ENCODE measurements at regions not wholly inside any gene's neighbourhood (a gene's known extent, or its start where the extent isn't known, plus 50 kb on each side); places are given as distances from the start of the nearest gene placed in this dataset.

GRCh38 chr10:88209837-88210561 is 346.6 kb downstream of the PTEN start:
- TF ChIP-seq, protein P1, sequence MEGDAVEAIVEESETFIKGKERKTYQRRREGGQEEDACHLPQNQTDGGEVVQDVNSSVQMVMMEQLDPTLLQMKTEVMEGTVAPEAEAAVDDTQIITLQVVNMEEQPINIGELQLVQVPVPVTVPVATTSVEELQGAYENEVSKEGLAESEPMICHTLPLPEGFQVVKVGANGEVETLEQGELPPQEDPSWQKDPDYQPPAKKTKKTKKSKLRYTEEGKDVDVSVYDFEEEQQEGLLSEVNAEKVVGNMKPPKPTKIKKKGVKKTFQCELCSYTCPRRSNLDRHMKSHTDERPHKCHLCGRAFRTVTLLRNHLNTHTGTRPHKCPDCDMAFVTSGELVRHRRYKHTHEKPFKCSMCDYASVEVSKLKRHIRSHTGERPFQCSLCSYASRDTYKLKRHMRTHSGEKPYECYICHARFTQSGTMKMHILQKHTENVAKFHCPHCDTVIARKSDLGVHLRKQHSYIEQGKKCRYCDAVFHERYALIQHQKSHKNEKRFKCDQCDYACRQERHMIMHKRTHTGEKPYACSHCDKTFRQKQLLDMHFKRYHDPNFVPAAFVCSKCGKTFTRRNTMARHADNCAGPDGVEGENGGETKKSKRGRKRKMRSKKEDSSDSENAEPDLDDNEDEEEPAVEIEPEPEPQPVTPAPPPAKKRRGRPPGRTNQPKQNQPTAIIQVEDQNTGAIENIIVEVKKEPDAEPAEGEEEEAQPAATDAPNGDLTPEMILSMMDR (IDR thresholded peaks at IDR 0.05) = no peak
- TF ChIP-seq POLR2A (IDR thresholded peaks at IDR 0.05) = no peak

Data from Peyer's patch (tissue), 4 donors.